Liver (tissue), 8 donors: ENCODE measurements at regions not wholly inside any gene's neighbourhood (a gene's known extent, or its start where the extent isn't known, plus 50 kb on each side); places are given as distances from the start of the nearest gene placed in this dataset.

Experiments
- DNase-seq: peaks from one replicate; pipeline ENCODE4 v3.0.0-alpha.2; 2017; ENCODE audit warnings: low spot score
- H3K27ac ChIP-seq, 2 donors: one replicate each; pipeline ENCODE4 v1.7.0; 2013; ENCODE audit warnings: inconsistent platforms in 2 of 2, low read length in 2 of 2, control low read depth in 1 of 2, low read depth in 1 of 2, mild to moderate bottlenecking in 1 of 2
- H3K27me3 ChIP-seq, 4 donors: one replicate each; pipeline versions ENCODE4 v1.6.1 to v1.7.0; 2013; ENCODE audit warnings: low read length in 3 of 4, inconsistent platforms in 1 of 4, mild to moderate bottlenecking in 1 of 4, moderate library complexity in 1 of 4; ENCODE audit not compliant: control insufficient read depth in 4 of 4, insufficient read depth in 4 of 4
- H3K36me3 ChIP-seq, 4 donors: one replicate each; pipeline versions ENCODE4 v1.6.1 to v1.7.0; 2013; ENCODE audit warnings: low read length in 3 of 4, mild to moderate bottlenecking in 3 of 4, low read depth in 1 of 4, moderate library complexity in 1 of 4; ENCODE audit not compliant: control insufficient read depth in 4 of 4, insufficient read depth in 3 of 4
- H3K4me1 ChIP-seq, 4 donors: one replicate each; pipeline versions ENCODE4 v1.6.1 to v1.7.0; 2013; ENCODE audit warnings: low read length in 3 of 4, mild to moderate bottlenecking in 3 of 4, moderate library complexity in 1 of 4; ENCODE audit not compliant: control insufficient read depth in 4 of 4, insufficient read depth in 4 of 4
- H3K4me3 ChIP-seq, 3 donors: one replicate each; pipeline versions ENCODE4 v1.6.1 to v1.7.0; 2013; ENCODE audit warnings: low read length in 3 of 3, control low read depth in 1 of 3, low read depth in 1 of 3, mild to moderate bottlenecking in 1 of 3
- H3K9ac ChIP-seq, 2 donors: one replicate each; pipeline ENCODE4 v1.7.0; 2013; ENCODE audit warnings: low read length in 2 of 2, mild to moderate bottlenecking in 2 of 2, moderate library complexity in 2 of 2, control low read depth in 1 of 2, low read depth in 1 of 2
- H3K9me3 ChIP-seq, 4 donors: one replicate each; pipeline versions ENCODE4 v1.6.1 to v1.7.0; 2013; ENCODE audit warnings: low read length in 3 of 4; ENCODE audit not compliant: control insufficient read depth in 4 of 4
- EGR1 ChIP-seq, 2 donors: IDR thresholded peaks; 2 replicates each; pipeline ENCODE4 v1.6.1; 2016 to 2018; ENCODE audit warnings: antibody characterized with exemption in 2 of 2, low read depth in 2 of 2
- FOXA1 ChIP-seq: IDR thresholded peaks from 2 replicates; pipeline ENCODE4 v1.6.1; 2016; ENCODE audit warnings: antibody characterized with exemption
- FOXA2 ChIP-seq: IDR thresholded peaks from 2 replicates; pipeline ENCODE4 v1.6.1; 2016; ENCODE audit warnings: antibody characterized with exemption
- GABPA ChIP-seq, 2 donors: IDR thresholded peaks in 1 of 2; conservative IDR thresholded peaks in 1 of 2; 2 replicates each; pipeline ENCODE4 v1.6.1; 2016; ENCODE audit warnings: antibody characterized with exemption in 2 of 2, mild to moderate bottlenecking in 1 of 2, moderate library complexity in 1 of 2
- HNF4A ChIP-seq, 2 donors: conservative IDR thresholded peaks; 2 replicates each; pipeline ENCODE4 v1.6.1; 2016; ENCODE audit warnings: antibody characterized with exemption in 2 of 2, mild to moderate bottlenecking in 2 of 2
- HNF4G ChIP-seq: IDR thresholded peaks from 2 replicates; pipeline ENCODE4 v1.6.1; 2016; ENCODE audit warnings: antibody characterized with exemption
- JUND ChIP-seq, 2 donors: IDR thresholded peaks; 2 replicates each; pipeline ENCODE4 v1.6.1; 2016; ENCODE audit warnings: antibody characterized with exemption in 2 of 2
- NR2F2 ChIP-seq: IDR thresholded peaks from 2 replicates; pipeline ENCODE4 v1.6.1; 2016; ENCODE audit warnings: antibody characterized with exemption
- RAD21 ChIP-seq, 2 donors: IDR thresholded peaks; 2 replicates each; pipeline ENCODE4 v1.6.1; 2016; ENCODE audit warnings: antibody characterized with exemption in 2 of 2, mild to moderate bottlenecking in 2 of 2
- RXRA ChIP-seq, 2 donors: IDR thresholded peaks; 2 replicates each; pipeline ENCODE4 v1.6.1; 2017 to 2018; ENCODE audit warnings: antibody characterized with exemption in 2 of 2, mild to moderate bottlenecking in 1 of 2
- SP1 ChIP-seq: IDR thresholded peaks from 2 replicates; pipeline ENCODE4 v1.6.1; 2018; ENCODE audit warnings: antibody characterized with exemption, mild to moderate bottlenecking
- TAF1 ChIP-seq: conservative IDR thresholded peaks from 2 replicates; pipeline ENCODE4 v1.6.1; 2016; ENCODE audit warnings: antibody characterized with exemption, mild to moderate bottlenecking
- YY1 ChIP-seq: IDR thresholded peaks from 2 replicates; pipeline ENCODE4 v1.6.1; 2016; ENCODE audit warnings: antibody characterized with exemption, mild to moderate bottlenecking
- WGBS: extraction: QIAGEN DNeasy Blood & Tissue Kit; methylation state at CpG from one replicate; pipeline ENCODE4 v1.1.7; 2013; 5-methylcytosine and 5-hydroxymethylcytosine counted together
- TF ChIP-seq, protein P1 (sequence below): fragments of 150-350 bp; IDR thresholded peaks from 2 replicates; pipeline ENCODE4 v1.5.1; 2017; ENCODE audit warnings: improper control_type of control experiment, low read depth, low read length; ENCODE audit not compliant: missing input control
- TF ChIP-seq, protein P2 (sequence below): IDR thresholded peaks from 2 replicates; pipeline ENCODE4 v1.6.1; 2016; ENCODE audit warnings: antibody characterized with exemption
- TF ChIP-seq, protein P3 (sequence below): IDR thresholded peaks from 2 replicates; pipeline ENCODE4 v1.6.1; 2016; ENCODE audit warnings: antibody characterized with exemption
- TF ChIP-seq, protein P4 (sequence below): IDR thresholded peaks from 2 replicates; pipeline ENCODE4 v1.6.1; 2016; ENCODE audit warnings: antibody characterized with exemption
- TF ChIP-seq, protein P5 (sequence below): IDR thresholded peaks from 2 replicates; pipeline ENCODE4 v1.6.1; 2016; ENCODE audit warnings: antibody characterized with exemption, mild to moderate bottlenecking
- donor health status: healthy.
- donor health status: healthy.
- donor health status: healthy.
- donor health status: healthy.
- donor health status: healthy.

DNA sequence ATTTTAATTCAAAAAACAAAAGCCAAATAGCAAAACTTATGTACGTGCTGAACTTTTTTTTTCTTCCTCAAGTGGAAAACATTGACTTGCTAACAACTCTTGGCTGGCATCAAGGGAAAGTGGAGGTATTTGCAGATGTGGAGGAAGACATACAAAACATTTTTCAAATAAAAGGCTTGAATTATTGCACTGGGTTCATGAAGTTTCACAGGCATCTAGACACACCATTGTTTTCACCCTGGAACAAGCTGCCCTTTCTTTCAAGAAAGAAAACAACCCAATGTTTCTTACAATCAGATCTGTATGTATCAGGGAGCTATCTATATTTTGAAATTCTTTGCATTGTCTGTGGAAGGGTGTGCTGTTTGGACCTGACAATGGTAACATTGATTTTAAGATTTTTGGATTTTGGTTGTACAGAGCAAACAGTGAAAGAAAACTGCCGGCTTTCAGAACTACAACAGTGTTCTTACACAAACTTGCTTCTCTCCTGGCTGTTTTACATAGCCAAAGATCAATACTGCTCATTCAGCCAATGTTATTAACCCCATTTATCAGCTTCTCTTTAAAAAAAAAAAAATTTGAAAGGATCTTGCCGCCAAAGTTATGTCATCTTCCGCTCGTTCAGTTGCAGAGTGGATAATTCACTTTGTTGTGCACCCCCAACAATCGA lies 187.7 kb upstream of the FOXD3 start (continued):
- TF ChIP-seq, protein P1, sequence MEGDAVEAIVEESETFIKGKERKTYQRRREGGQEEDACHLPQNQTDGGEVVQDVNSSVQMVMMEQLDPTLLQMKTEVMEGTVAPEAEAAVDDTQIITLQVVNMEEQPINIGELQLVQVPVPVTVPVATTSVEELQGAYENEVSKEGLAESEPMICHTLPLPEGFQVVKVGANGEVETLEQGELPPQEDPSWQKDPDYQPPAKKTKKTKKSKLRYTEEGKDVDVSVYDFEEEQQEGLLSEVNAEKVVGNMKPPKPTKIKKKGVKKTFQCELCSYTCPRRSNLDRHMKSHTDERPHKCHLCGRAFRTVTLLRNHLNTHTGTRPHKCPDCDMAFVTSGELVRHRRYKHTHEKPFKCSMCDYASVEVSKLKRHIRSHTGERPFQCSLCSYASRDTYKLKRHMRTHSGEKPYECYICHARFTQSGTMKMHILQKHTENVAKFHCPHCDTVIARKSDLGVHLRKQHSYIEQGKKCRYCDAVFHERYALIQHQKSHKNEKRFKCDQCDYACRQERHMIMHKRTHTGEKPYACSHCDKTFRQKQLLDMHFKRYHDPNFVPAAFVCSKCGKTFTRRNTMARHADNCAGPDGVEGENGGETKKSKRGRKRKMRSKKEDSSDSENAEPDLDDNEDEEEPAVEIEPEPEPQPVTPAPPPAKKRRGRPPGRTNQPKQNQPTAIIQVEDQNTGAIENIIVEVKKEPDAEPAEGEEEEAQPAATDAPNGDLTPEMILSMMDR, result no peak
- TF ChIP-seq RAD21 (IDR thresholded peaks at IDR 0.05) (no peak), FOXA2 (no peak), SP1 (no peak)

DNA sequence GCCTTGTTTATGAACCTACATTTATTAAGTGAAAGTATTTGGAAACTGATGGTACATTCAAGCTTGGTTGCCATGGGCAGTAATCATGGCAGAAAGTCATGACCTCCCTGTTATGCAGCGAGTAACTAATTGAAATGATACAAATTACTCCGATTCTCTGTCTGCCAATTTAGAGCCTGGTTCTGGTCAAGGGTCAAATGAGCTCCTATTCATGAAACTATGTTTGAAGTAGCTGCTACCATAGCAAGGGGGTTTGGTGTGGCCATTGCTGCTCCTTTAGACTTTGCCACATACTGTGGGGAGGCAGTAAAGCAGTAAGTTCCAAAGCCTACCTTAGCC lies 187.2 kb upstream of the FOXD3 start:
- Histone ChIP-seq H3K4me1 (peaks cover 4 to 20% (median 10%) of the 10 kb centered on the region in 4 donors), H3K9me3 (no peaks in the 10 kb centered on the region), H3K9ac (no peak overlapping the region), H3K27ac (no peak overlapping the region), H3K4me3 (peak overlapping the region in 2 of 3 donors; percentile 2 to 21), H3K36me3 (no peaks in the 10 kb centered on the region), H3K27me3 (no peaks in the 10 kb centered on the region)
- DNase-seq, result no peak
- TF ChIP-seq RAD21 (IDR thresholded peaks at IDR 0.05) (no peak), JUND (IDR thresholded peaks at IDR 0.05) (no peak), RXRA (IDR thresholded peaks at IDR 0.05) (peak; percentile 2 to 3), EGR1 (IDR thresholded peaks at IDR 0.05; ENCODE audit: low read depth in 2 of 2) (no peak), YY1 (peak; percentile 69), FOXA2 (no peak), GABPA (IDR thresholded peaks at IDR 0.05 in 1 of 2, conservative IDR thresholded peaks at IDR 0.05 in 1 of 2) (no peak), SP1 (no peak), FOXA1 (no peak), HNF4G (no peak), TAF1 (no peak), HNF4A (conservative IDR thresholded peaks at IDR 0.05) (peak; percentile 13 to 20), NR2F2 (no peak)
- TF ChIP-seq, protein P2, sequence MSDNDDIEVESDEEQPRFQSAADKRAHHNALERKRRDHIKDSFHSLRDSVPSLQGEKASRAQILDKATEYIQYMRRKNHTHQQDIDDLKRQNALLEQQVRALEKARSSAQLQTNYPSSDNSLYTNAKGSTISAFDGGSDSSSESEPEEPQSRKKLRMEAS, result no peak
- TF ChIP-seq, protein P1, result no peak
- TF ChIP-seq, protein P3, sequence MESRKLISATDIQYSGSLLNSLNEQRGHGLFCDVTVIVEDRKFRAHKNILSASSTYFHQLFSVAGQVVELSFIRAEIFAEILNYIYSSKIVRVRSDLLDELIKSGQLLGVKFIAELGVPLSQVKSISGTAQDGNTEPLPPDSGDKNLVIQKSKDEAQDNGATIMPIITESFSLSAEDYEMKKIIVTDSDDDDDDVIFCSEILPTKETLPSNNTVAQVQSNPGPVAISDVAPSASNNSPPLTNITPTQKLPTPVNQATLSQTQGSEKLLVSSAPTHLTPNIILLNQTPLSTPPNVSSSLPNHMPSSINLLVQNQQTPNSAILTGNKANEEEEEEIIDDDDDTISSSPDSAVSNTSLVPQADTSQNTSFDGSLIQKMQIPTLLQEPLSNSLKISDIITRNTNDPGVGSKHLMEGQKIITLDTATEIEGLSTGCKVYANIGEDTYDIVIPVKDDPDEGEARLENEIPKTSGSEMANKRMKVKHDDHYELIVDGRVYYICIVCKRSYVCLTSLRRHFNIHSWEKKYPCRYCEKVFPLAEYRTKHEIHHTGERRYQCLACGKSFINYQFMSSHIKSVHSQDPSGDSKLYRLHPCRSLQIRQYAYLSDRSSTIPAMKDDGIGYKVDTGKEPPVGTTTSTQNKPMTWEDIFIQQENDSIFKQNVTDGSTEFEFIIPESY, result no peak
- TF ChIP-seq, protein P4, sequence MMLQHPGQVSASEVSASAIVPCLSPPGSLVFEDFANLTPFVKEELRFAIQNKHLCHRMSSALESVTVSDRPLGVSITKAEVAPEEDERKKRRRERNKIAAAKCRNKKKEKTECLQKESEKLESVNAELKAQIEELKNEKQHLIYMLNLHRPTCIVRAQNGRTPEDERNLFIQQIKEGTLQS, result no peak
- TF ChIP-seq, protein P5, sequence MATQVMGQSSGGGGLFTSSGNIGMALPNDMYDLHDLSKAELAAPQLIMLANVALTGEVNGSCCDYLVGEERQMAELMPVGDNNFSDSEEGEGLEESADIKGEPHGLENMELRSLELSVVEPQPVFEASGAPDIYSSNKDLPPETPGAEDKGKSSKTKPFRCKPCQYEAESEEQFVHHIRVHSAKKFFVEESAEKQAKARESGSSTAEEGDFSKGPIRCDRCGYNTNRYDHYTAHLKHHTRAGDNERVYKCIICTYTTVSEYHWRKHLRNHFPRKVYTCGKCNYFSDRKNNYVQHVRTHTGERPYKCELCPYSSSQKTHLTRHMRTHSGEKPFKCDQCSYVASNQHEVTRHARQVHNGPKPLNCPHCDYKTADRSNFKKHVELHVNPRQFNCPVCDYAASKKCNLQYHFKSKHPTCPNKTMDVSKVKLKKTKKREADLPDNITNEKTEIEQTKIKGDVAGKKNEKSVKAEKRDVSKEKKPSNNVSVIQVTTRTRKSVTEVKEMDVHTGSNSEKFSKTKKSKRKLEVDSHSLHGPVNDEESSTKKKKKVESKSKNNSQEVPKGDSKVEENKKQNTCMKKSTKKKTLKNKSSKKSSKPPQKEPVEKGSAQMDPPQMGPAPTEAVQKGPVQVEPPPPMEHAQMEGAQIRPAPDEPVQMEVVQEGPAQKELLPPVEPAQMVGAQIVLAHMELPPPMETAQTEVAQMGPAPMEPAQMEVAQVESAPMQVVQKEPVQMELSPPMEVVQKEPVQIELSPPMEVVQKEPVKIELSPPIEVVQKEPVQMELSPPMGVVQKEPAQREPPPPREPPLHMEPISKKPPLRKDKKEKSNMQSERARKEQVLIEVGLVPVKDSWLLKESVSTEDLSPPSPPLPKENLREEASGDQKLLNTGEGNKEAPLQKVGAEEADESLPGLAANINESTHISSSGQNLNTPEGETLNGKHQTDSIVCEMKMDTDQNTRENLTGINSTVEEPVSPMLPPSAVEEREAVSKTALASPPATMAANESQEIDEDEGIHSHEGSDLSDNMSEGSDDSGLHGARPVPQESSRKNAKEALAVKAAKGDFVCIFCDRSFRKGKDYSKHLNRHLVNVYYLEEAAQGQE, result no peak
- WGBS, result 36% methylated on average over 2 of the region's 2 CpGs
